Ovary (tissue), 3 donors: ENCODE measurements at regions not wholly inside any gene's neighbourhood (a gene's known extent, or its start where the extent isn't known, plus 50 kb on each side); places are given as distances from the start of the nearest gene placed in this dataset.

Experiments used
- EP300 ChIP-seq: sonication (generic); formaldehyde crosslinking; IDR thresholded peaks from one replicate; pipeline ENCODE4 v1.6.1; 2017; ENCODE audit warnings: antibody characterized with exemption
- TF ChIP-seq, protein P1 (sequence below), 3 donors: fragments of 450-650 bp in 2 of 3; fragments of 200-600 bp in 1 of 3; IDR thresholded peaks; one replicate each; pipeline versions ENCODE4 v1.5.1 to v1.8.0; 2016 to 2022; ENCODE audit warnings: antibody characterized with exemption in 3 of 3, mild to moderate bottlenecking in 1 of 3
- donor health status: DM: no; HTN: no; CAD: no.

DNA sequence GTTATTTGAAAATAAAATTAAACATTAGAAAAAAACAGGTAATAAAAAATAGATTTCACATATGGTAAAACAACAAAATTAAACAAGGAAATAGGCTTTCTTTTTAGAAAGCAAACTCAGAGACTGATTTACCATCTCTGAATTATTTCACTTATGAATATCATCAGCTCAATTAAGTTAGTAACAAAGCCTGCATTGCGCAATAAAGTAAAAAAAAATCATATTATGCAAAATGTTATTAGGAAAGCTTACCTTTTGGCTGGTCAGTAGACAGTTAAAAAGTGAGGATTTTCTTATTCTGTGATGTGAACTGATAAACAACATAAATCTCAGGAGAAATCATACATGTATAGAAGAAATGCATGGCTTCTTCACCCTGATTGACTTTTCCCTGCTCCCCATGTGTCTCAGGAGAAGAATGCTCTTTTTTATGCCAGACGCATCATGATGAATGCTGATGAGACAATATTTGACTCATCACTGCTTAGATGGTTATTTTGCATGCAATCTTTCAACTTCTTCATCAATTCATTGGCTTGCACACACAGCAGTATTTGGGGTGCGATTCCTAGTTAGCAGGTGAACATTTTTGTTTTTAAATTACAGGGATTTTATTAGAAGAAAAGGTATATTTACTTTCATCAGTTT, 124.5 kb upstream of the USP15 start:
- TF ChIP-seq, protein P1, sequence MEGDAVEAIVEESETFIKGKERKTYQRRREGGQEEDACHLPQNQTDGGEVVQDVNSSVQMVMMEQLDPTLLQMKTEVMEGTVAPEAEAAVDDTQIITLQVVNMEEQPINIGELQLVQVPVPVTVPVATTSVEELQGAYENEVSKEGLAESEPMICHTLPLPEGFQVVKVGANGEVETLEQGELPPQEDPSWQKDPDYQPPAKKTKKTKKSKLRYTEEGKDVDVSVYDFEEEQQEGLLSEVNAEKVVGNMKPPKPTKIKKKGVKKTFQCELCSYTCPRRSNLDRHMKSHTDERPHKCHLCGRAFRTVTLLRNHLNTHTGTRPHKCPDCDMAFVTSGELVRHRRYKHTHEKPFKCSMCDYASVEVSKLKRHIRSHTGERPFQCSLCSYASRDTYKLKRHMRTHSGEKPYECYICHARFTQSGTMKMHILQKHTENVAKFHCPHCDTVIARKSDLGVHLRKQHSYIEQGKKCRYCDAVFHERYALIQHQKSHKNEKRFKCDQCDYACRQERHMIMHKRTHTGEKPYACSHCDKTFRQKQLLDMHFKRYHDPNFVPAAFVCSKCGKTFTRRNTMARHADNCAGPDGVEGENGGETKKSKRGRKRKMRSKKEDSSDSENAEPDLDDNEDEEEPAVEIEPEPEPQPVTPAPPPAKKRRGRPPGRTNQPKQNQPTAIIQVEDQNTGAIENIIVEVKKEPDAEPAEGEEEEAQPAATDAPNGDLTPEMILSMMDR (IDR thresholded peaks at IDR 0.05): no peak
- TF ChIP-seq EP300: no peak
